ENCODE measurements at regions not wholly inside any gene's neighbourhood (a gene's known extent, or its start where the extent isn't known, plus 50 kb on each side); places are given as distances from the start of the nearest gene placed in this dataset.

DNA sequence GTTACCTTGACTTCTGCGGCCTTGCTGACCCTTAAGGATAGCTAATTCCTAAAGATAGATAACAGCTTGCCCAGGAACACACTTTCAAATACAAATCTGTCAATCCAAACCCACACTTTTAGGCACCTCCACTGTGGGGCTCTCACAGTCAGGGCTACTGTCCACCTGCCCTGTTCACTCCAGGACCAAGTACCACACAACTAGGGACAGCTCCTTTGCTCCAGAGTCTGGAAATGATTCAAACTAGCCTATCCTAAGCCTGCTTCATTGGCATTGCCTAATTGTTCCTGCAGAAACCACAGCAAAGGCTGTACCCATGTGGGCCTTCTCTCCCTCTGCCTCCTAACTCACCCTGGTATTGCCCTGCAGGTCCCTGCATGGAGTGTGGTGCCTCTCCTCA, 538.9 kb upstream of the IGFBP3 start:
- TF ChIP-seq EZH2 (IDR thresholded peaks at IDR 0.05; ENCODE audit: insufficient read depth, poor library complexity, severe bottlenecking) (no peak), EZH2phosphoT487 (IDR thresholded peaks at IDR 0.05; ENCODE audit: insufficient read depth, low read depth) (no peak)

Measured in GM23248 (cell line).